T-helper 1 cell (primary cell): ENCODE measurements at regions not wholly inside any gene's neighbourhood (a gene's known extent, or its start where the extent isn't known, plus 50 kb on each side); places are given as distances from the start of the nearest gene placed in this dataset.
A peak's percentile ranks its signal among the peaks of the same experiment; 100 is the strongest.
"Not testable (repeated sequence)": the region's sequence is repeated elsewhere in the genome, so short reads cannot be mapped to it uniquely, and the experiment has no call there.

Source experiments
- DNase-seq, 5 donors: peaks; one replicate each; pipeline ENCODE4 v3.0.0-alpha.2; 2012 to 2020

GRCh38 chr12:89154743-89155499, 197.4 kb downstream of the DUSP6 start:
- no peak for DNase-seq

DNA sequence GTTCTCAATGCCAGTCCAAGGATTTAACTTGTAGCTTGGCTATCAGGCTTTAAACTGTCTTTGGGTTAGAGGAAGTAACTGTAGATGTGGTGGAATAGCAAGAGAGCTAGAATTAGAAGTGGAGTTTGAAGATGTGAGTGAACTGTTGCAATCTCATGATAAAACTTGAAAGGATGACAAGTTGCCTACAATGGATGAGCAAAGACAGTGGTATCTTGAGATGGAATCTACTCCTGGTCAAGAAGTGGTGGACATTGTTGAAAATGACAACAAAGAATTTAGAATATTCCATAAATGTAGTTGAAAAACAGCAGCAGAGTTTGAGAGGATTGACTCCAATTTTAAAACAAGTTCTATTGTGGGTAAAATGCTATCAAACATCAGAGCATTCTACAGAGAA, 199.0 kb downstream of the DUSP6 start:
- no peak for DNase-seq

GRCh38 chr12:89151536-89151935, 200.8 kb downstream of the DUSP6 start:
- no peak for DNase-seq

- DNase-seq: not testable (repeated sequence)
Measured at GRCh38 chr12:89150789-89151188, 201.5 kb downstream of the DUSP6 start.

DNA sequence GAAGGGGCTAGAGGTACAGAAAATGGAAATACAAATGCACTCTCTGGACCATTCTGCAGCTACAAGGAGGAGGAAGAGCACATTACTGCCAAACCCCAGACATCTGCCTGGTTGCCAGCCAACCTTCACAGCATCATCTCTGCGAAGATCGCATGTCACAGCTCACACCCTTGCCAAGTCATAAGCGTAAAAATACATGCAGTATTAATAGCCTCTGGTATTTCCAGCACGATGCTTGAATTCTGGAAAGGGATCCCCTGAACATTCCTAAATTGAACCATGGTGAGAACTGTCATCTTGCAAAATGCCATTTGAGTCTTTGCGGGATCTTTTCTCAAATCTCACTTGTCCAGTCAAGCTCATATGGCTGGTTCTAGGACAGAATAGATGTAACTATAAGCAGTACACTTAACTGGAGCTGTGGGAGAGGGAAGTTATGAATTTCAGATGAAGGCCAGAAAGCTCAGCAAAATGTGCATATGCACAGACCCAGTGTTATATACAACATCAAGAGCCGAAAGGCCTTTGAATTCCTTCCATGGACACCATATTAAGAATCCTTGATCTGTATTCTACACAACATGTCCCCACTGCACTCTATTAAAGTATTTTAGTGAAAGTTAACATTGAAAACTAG, 211.6 kb downstream of the DUSP6 start:
- no peak for DNase-seq

- no peak for DNase-seq
Measured at GRCh38 chr12:89140141-89140540, 212.2 kb downstream of the DUSP6 start.

- DNase-seq: no peak
Measured at GRCh38 chr12:89139390-89139789, 212.9 kb downstream of the DUSP6 start.

- peak in 1 of 5 donors; percentile 75 for DNase-seq
Measured at GRCh38 chr12:89138048-89138852, 214.1 kb downstream of the DUSP6 start.

DNA sequence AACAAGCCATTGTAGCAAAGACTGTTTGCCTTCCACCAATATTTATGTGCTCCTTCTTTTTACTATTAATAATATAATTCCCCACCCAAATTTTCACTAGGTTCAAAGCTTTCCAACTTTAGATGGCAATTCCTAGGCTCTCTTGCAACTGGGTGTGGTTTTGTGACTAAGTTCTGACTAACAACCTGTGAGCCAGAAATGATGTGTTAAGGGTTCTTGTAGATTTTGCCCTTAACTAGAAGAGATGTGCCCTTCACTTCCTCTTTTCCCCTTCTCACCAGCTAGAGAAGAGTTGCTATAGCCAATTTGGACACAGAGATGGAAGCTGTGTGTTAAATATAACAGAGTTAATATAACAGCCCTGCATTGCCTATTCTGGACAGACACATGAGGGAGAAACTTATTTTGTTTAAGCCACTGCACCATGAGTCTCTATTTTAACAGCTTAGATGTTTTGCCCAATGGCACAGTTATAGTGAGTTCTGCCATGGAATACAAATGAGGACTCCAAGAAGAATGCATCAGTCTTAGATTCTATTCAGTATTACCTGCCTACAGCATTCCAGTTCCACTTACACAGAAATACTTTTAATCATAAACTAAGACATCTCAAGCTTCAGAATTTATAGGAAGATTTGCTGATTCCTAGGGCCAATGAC, 216.2 kb downstream of the DUSP6 start:
- DNase-seq: peak in 1 of 5 donors; percentile 45

DNA sequence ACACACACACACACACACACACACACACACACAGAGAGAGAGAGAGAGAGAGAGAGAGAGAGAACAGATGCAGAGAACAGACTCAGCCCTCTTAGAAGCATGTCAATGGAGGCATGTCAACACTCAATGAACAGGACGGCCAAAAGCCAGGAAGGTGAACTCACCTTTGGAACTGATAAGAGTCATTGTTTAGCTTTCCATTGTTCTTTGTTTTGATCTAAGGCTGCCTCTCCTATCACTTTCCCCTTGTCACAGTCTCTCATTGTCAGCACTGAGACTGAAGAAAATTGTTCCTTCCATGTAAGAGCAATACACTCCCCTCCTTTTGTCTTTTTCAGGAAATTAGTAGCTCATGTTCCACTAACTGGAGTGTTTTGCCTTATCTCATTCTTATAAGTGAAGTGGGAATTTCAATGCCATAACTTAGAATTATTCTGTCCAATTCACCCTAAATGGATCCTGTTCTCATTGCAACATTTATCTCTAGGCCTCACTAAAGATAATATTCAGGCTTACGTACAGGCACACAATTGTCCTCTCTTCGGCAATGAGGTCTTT, 218.0 kb downstream of the DUSP6 start:
- no peak for DNase-seq

DNA sequence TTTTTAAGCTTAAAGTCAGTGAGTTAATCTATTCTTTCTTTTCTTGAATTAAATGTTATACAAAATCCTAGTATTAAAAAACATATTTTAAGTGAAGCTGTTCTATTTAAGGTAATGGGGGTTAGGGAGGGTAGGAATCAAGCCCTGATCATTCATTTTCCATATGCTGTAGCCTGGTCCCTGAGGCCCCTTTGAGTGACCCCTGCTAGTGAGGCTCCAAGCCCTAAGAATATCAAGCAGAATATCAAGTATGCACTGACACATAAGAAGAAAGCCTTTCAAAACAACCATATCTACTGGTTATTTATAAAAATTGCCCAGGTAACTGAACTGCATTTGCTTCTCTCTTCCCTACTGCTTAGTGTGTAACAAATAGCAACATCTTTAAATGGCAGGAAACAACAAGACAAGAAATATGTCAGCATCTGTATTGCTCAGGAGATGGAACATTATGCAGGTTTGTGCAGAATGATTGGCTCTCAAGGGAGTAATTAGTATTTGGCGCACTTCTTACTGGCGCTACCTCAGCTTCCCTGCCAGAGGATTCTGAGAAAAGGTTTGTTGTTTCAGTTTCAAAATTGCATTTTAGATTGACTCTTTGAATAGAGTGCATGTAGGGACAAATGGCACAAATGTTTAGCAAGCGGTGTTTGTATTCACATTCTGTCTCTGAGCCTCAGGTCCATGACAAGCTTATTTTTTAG, 223.0 kb downstream of the DUSP6 start:
- DNase-seq: peak in 1 of 5 donors; percentile 65

GRCh38 chr12:89126712-89127111, 225.6 kb downstream of the DUSP6 start:
- DNase-seq: no peak

GRCh38 chr12:89122852-89123251, 229.4 kb downstream of the DUSP6 start:
- no peak for DNase-seq

DNA sequence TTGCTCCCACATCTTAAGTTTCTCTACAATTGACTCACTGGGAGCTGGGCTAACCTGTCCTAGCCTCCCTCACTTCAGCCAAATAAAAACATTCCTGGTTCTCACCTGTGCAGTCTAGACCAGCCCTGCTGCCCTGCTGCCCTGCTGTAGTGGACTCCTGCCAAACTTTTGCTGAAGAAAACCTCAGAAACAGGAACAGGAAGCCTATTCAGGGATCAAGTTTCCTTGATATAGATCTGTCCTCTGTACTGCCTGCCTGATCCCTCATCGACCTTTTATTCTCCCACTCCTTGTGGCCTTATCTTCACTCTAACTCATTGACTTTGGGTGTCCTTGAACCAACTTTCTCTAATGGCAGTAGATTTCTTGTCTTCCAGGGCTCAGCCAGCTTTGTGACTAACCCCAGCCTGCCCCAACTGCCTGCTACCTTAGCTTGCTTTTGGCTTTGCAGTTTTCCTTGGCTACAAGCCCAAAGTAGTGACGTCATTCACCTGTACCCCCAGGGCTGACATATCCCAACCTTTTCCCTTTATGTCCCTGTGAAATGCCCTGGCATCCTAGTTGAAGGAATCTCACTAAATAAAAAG, 234.8 kb downstream of the DUSP6 start:
- DNase-seq: no peak

- DNase-seq: no peak
Measured at GRCh38 chr12:89111964-89112363, 240.3 kb downstream of the DUSP6 start.

DNA sequence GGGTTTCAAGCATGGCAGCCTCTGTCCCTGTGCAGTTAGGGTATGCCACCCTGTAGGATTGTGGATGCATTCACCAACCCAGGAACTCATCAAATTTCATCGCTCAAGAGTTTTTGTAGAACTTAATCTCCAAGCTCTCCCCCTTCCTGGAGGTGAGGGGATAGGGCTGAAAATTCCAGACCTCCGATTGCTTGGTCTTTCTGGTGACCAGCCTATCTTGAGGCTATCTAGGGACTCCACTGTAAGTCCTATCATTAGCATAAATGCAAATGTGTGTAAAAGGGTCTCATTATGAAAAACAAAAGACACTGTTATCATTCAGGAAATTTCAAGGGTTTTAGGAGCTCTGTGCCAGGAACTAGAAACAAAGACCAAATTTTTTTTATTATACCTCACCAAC, 244.0 kb downstream of the DUSP6 start:
- DNase-seq: no peak

DNA sequence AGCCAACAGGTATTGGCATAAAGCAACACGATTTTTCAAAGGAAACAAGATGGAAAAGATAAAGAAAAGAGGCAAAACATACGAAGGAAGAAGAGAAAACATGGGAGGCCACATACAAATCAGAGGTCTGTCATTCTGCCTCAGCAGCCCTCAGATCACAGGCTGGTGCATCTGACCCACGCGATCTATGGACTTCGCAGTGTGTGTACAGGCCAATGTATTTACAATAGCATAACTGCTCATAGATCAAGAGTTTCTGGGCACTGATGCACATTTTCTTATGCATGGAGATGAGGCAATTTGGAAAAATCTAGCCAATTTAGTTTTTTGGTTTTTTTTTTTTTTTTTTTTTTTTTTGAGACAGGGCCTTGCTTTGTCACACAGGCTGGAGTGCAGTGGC, 245.4 kb downstream of the DUSP6 start:
- no peak for DNase-seq

GRCh38 chr12:89105243-89105642, 247.1 kb downstream of the DUSP6 start:
- no peak for DNase-seq

DNA sequence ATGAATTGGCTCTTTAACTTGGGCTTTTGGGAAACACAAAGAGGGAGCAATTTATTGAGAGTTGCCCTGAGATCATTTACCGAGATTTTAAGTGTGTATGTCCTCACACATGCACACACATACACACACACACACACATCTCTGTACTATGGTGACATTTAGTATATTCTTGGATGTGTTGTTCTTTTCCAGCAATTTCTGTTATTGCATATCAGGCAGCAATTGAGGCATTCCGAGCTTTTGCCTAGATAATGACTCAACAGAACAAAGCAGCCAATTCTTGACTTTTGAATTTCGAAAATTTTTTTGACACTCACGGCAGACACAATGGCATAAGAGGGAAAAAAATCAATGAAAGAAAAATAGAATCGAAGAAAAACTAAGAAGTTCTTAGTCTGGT, 248.5 kb downstream of the DUSP6 start:
- DNase-seq: no peak

GRCh38 chr12:89101440-89101839, 250.9 kb downstream of the DUSP6 start:
- DNase-seq: no peak

- no peak for DNase-seq
Measured at GRCh38 chr12:89098441-89099112, 253.7 kb downstream of the DUSP6 start.
